ENCODE measurements at regions not wholly inside any gene's neighbourhood (a gene's known extent, or its start where the extent isn't known, plus 50 kb on each side); places are given as distances from the start of the nearest gene placed in this dataset.
"Not testable (repeated sequence)": the region's sequence is repeated elsewhere in the genome, so short reads cannot be mapped to it uniquely, and the experiment has no call there.

GRCh38 chr7:53387515-53387914, 352.1 kb downstream of the POM121L12 start:
- no peak for DNase-seq (ENCODE audit: low spot score)

GRCh38 chr7:53397911-53398310, 362.5 kb downstream of the POM121L12 start:
- DNase-seq (ENCODE audit: low spot score), result no peak

GRCh38 chr7:53398566-53398965, 363.1 kb downstream of the POM121L12 start:
- no peak for DNase-seq (ENCODE audit: low spot score)

- DNase-seq (ENCODE audit: low spot score), result no peak
These were observed 377.6 kb downstream of the POM121L12 start for GRCh38 chr7:53413021-53413420.

GRCh38 chr7:53415816-53416215, 380.4 kb downstream of the POM121L12 start:
- DNase-seq (ENCODE audit: low spot score), result no peak

- no peak for DNase-seq (ENCODE audit: low spot score)
These were observed 383.5 kb downstream of the POM121L12 start for GRCh38 chr7:53418834-53419482.

- no peak for DNase-seq (ENCODE audit: low spot score)
These were observed 385.1 kb downstream of the POM121L12 start for GRCh38 chr7:53420550-53420949.

GRCh38 chr7:53422291-53422690, 386.9 kb downstream of the POM121L12 start:
- DNase-seq (ENCODE audit: low spot score), result no peak

- DNase-seq (ENCODE audit: low spot score), result no peak
These were observed 390.8 kb downstream of the POM121L12 start for GRCh38 chr7:53426145-53426750.

- no peak for DNase-seq (ENCODE audit: low spot score)
These were observed 392.6 kb downstream of the POM121L12 start for GRCh38 chr7:53428045-53428444.

GRCh38 chr7:53431901-53432300, 396.5 kb downstream of the POM121L12 start:
- DNase-seq (ENCODE audit: low spot score), result no peak

- DNase-seq (ENCODE audit: low spot score), result no peak
These were observed 401.9 kb downstream of the POM121L12 start for GRCh38 chr7:53437336-53437735.

GRCh38 chr7:53446170-53446569, 410.7 kb downstream of the POM121L12 start:
- DNase-seq (ENCODE audit: low spot score), result no peak

GRCh38 chr7:53458636-53459035, 423.2 kb downstream of the POM121L12 start:
- no peak for DNase-seq (ENCODE audit: low spot score)

GRCh38 chr7:53466371-53466770, 430.9 kb downstream of the POM121L12 start:
- DNase-seq (ENCODE audit: low spot score), result no peak

GRCh38 chr7:53470336-53470970, 435.0 kb downstream of the POM121L12 start:
- DNase-seq (ENCODE audit: low spot score), result no peak

GRCh38 chr7:53473371-53473770, 437.9 kb downstream of the POM121L12 start:
- DNase-seq (ENCODE audit: low spot score), result no peak

GRCh38 chr7:53475776-53476175, 440.3 kb downstream of the POM121L12 start:
- DNase-seq (ENCODE audit: low spot score), result no peak

GRCh38 chr7:53476566-53476965, 441.1 kb downstream of the POM121L12 start:
- no peak for DNase-seq (ENCODE audit: low spot score)

- DNase-seq (ENCODE audit: low spot score), result no peak
These were observed 449.9 kb downstream of the POM121L12 start for GRCh38 chr7:53485354-53485753.

- DNase-seq (ENCODE audit: low spot score), result no peak
These were observed 455.6 kb downstream of the POM121L12 start for GRCh38 chr7:53491051-53491450.

GRCh38 chr7:53495181-53495580, 459.7 kb downstream of the POM121L12 start:
- not testable (repeated sequence) for DNase-seq (ENCODE audit: low spot score)

GRCh38 chr7:53500076-53500475, 464.6 kb downstream of the POM121L12 start:
- no peak for DNase-seq (ENCODE audit: low spot score)

Data from A172 (cell line).